ENCODE measurements at regions not wholly inside any gene's neighbourhood (a gene's known extent, or its start where the extent isn't known, plus 50 kb on each side); places are given as distances from the start of the nearest gene placed in this dataset.

DNA sequence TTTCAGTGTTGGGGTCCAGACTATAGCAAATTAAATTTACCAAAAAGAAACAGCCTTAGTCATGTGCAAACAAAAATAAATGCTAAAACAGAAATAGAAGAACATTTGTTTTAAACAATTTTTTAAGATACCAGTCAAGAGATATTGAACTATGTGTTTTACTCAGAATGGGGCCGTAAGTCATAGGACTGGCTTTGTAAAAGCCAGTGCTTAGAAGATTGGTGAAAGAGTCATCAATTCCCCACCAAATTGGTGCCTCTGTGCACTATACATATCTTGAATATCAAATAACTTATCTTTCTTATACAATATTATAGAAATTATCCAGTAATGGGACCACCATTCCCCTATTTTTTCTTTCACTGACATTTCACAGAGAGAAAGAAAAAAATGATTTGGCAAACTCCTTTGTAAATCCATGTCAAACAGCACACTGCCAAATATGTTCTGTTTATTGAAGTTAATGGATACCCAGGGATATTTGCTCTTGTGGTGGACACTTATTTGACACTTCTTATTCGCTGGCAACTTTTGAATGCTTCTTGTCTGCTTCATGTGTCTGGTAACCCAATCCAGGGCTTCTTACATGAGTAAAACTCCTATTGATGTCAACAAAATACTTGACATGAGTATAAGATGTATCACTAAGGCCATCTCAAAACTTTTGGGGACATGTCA, 145.7 kb upstream of the PKN2 start:
- no peaks in the 10 kb centered on the region for H3K4me1 ChIP-seq
- intact Hi-C loops (cut with DNase I; ENCODE audit: low total_unique reads), result no loop called here
- H3K4me3 ChIP-seq, result no peak overlapping the region
- H3K27me3 ChIP-seq, result no peaks in the 10 kb centered on the region
- no peak for DNase-seq
- H3K27ac ChIP-seq, result no peak overlapping the region
- H3K36me3 ChIP-seq (ENCODE audit: low read depth, missing control alignments), result no peaks in the 10 kb centered on the region
- no peak for TF ChIP-seq POLR2A (IDR thresholded peaks at IDR 0.05)
- TF ChIP-seq, protein P1, sequence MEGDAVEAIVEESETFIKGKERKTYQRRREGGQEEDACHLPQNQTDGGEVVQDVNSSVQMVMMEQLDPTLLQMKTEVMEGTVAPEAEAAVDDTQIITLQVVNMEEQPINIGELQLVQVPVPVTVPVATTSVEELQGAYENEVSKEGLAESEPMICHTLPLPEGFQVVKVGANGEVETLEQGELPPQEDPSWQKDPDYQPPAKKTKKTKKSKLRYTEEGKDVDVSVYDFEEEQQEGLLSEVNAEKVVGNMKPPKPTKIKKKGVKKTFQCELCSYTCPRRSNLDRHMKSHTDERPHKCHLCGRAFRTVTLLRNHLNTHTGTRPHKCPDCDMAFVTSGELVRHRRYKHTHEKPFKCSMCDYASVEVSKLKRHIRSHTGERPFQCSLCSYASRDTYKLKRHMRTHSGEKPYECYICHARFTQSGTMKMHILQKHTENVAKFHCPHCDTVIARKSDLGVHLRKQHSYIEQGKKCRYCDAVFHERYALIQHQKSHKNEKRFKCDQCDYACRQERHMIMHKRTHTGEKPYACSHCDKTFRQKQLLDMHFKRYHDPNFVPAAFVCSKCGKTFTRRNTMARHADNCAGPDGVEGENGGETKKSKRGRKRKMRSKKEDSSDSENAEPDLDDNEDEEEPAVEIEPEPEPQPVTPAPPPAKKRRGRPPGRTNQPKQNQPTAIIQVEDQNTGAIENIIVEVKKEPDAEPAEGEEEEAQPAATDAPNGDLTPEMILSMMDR (IDR thresholded peaks at IDR 0.05), result no peak
- 66 to 73% methylated on average over 2 of the region's 2 CpGs for WGBS, 2 donors
- no peaks in the 10 kb centered on the region for H3K9me3 ChIP-seq

DNA sequence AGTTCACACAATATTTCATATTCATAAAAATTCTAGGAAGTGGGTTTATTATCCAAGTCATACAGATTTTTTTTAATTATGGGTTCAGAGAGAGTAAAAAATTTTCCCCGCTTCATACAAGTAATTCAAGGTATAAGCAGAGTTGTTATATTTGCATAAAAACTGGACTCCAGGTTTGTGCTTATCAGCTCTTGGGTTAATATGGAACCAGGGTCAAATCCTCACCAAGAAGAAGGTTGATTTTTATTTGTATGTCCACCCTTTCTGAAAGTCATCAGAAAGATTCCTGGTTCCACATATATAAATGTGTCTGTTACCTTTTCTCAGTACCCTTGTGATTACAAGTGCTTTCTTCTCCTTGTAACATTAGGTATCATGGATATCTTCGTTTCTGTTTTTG, 143.8 kb upstream of the PKN2 start:
- Histone ChIP-seq H3K27me3 (no peaks in the 10 kb centered on the region), H3K4me3 (no peak overlapping the region), H3K36me3 (ENCODE audit: low read depth, missing control alignments) (no peaks in the 10 kb centered on the region), H3K27ac (no peak overlapping the region), H3K4me1 (no peaks in the 10 kb centered on the region), H3K9me3 (no peaks in the 10 kb centered on the region)
- no peak for TF ChIP-seq POLR2A (IDR thresholded peaks at IDR 0.05)
- TF ChIP-seq, protein P1 (IDR thresholded peaks at IDR 0.05), result no peak
- intact Hi-C loops (cut with DNase I; ENCODE audit: low total_unique reads), result no loop called here
- DNase-seq, result no peak
- 85 to 90% methylated on average over 2 of the region's 2 CpGs for WGBS, 2 donors

DNA sequence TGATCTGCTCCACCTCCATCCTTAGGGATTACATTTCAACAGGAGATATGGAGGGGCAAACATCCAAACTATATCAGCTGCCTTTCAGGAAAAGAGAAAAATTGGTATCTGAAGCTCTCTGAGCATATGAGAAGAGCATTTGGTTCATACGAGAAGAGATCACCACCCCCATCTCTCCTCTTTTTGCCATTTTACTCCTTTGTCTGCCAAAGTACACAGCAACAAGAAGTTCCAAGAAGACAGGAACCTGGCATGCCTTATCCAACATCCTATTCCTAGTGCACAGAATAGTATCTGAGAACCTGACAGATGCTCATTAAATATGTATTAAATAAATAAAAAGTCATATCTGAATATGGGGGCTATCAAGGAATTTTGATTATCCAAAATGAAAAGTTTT, 142.5 kb upstream of the PKN2 start:
- no peak overlapping the region for H3K4me3 ChIP-seq
- H3K4me1 ChIP-seq, result no peaks in the 10 kb centered on the region
- H3K27me3 ChIP-seq, result no peaks in the 10 kb centered on the region
- 40 to 58% methylated on average over 1 of the region's 1 CpG for WGBS, 2 donors
- intact Hi-C loops (cut with DNase I; ENCODE audit: low total_unique reads), result no loop called here
- no peak for TF ChIP-seq POLR2A (IDR thresholded peaks at IDR 0.05)
- TF ChIP-seq, protein P1 (IDR thresholded peaks at IDR 0.05), result no peak
- H3K9me3 ChIP-seq, result no peaks in the 10 kb centered on the region
- no peak for DNase-seq
- H3K27ac ChIP-seq, result no peak overlapping the region
- H3K36me3 ChIP-seq (ENCODE audit: low read depth, missing control alignments), result no peaks in the 10 kb centered on the region

DNA sequence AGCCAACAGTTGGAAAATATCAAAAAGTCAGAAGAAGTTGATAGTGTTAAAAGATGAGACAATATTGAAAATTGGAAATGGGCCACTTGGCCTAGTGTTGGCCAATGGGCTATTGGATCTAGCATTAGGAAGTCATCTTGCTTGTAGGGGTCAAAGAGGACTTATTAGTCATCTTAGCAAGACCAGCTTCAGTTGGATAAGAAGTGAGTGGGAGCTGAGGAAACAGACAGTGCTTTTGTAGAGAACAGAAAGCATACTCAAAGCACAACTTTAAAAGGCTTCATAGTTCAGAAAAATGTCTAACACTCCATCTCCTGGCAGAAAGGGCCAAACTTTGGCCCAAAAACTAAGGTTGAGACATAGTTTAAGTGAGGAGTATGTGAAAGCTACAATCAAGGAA, 139.9 kb upstream of the PKN2 start:
- Histone ChIP-seq H3K27ac (no peak overlapping the region), H3K4me3 (no peak overlapping the region), H3K9me3 (no peaks in the 10 kb centered on the region), H3K36me3 (ENCODE audit: low read depth, missing control alignments) (no peaks in the 10 kb centered on the region), H3K27me3 (no peaks in the 10 kb centered on the region), H3K4me1 (no peaks in the 10 kb centered on the region)
- TF ChIP-seq, protein P1 (IDR thresholded peaks at IDR 0.05), result no peak
- no peak for TF ChIP-seq POLR2A (IDR thresholded peaks at IDR 0.05)
- intact Hi-C loops (cut with DNase I; ENCODE audit: low total_unique reads), result no loop called here
- no peak for DNase-seq

DNA sequence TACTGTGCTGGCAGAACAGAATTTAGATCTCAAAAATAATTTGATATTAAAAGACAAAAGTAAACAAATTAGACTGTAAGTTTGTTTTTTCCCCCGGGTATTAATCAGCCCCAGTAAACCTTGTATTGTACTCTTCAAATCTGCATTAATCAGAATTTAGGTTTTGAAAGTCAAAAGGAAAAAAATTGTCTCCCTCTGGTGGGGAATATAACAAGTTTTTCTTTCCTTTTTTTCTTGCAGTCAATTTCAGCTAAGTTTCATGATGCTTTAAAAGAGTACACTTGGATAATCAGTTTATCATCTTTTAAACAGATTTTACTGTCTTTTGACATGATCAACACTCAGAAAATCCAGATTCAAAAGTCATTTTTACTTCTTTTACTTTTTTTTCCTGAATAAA, 134.5 kb upstream of the PKN2 start:
- no peaks in the 10 kb centered on the region for H3K27me3 ChIP-seq
- H3K9me3 ChIP-seq, result no peaks in the 10 kb centered on the region
- DNase-seq, result no peak
- no peak overlapping the region for H3K4me3 ChIP-seq
- WGBS, 2 donors, result 42 to 43% methylated on average over 1 of the region's 1 CpG
- H3K27ac ChIP-seq, result no peak overlapping the region
- TF ChIP-seq, protein P1 (IDR thresholded peaks at IDR 0.05), result peak in 1 of 3 experiments; percentile 7
- TF ChIP-seq POLR2A (IDR thresholded peaks at IDR 0.05), result no peak
- H3K4me1 ChIP-seq, result no peaks in the 10 kb centered on the region
- intact Hi-C loops (cut with DNase I; ENCODE audit: low total_unique reads), result no loop called here
- H3K36me3 ChIP-seq (ENCODE audit: low read depth, missing control alignments), result no peaks in the 10 kb centered on the region

Measured in testis (tissue), 2 donors.